ENCODE measurements at regions not wholly inside any gene's neighbourhood (a gene's known extent, or its start where the extent isn't known, plus 50 kb on each side); places are given as distances from the start of the nearest gene placed in this dataset.

- TF ChIP-seq CTCF (CRISPR knock-in tag; IDR thresholded peaks at IDR 0.05) (no peak), EP300 (IDR thresholded peaks at IDR 0.05; ENCODE audit: low read depth in 2 of 2, low read length in 2 of 2) (no peak), EP300 (CRISPR knock-in tag; IDR thresholded peaks at IDR 0.05; ENCODE audit: borderline replicate concordance) (no peak), HNRNPK (IDR thresholded peaks at IDR 0.05; ENCODE audit: low read depth, low read length, poor library complexity, severe bottlenecking) (no peak), ELF3 (CRISPR knock-in tag; IDR thresholded peaks at IDR 0.05) (no peak), FOXA1 (IDR thresholded peaks at IDR 0.05) (no peak), FOXA1 (CRISPR knock-in tag; IDR thresholded peaks at IDR 0.05) (no peak), ZNF615 (CRISPR knock-in tag; IDR thresholded peaks at IDR 0.05; ENCODE audit: borderline replicate concordance) (no peak), ZFP36 (IDR thresholded peaks at IDR 0.05; ENCODE audit: borderline replicate concordance, low read depth, low read length, partially characterized antibody) (no peak), SP2 (CRISPR knock-in tag; IDR thresholded peaks at IDR 0.05) (no peak), ZNF619 (CRISPR knock-in tag; IDR thresholded peaks at IDR 0.05) (no peak)
Observed at GRCh38 chr20:19812056-19812455, 54.0 kb downstream of the RIN2 start.

Data from HepG2 (cell line).